ENCODE measurements at regions not wholly inside any gene's neighbourhood (a gene's known extent, or its start where the extent isn't known, plus 50 kb on each side); places are given as distances from the start of the nearest gene placed in this dataset.
A peak's percentile ranks its signal among the peaks of the same experiment; 100 is the strongest.

DNA sequence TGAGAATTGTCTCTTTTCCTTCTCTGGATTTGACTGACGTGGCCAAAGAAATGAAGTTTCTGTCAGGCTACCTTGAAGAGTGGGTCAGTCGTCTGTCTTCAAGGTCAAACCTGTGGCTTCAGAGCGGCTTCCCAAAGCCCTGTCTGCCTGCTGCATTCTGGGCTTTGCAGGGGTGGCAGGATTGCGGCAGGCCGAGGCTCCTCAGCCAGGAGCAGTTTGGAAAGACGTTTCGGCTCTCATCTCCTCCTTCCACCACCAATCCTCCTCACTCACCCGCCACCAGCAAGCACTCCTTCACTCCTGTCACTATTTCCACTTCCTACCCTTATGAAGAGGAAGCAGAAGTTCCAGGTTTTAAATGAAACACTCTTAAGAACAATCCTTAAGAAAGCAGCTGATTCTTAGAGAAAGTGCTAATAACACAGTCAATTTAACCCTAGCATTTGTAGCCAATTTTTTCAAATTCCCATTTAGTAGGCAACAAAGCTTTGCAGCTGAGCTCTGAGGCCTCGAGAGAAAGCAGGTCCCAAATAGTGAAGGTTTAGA lies 351.7 kb downstream of the ZNF608 start:
- DNase-seq (ENCODE audit: low read depth in 2 of 2) = no peak

DNA sequence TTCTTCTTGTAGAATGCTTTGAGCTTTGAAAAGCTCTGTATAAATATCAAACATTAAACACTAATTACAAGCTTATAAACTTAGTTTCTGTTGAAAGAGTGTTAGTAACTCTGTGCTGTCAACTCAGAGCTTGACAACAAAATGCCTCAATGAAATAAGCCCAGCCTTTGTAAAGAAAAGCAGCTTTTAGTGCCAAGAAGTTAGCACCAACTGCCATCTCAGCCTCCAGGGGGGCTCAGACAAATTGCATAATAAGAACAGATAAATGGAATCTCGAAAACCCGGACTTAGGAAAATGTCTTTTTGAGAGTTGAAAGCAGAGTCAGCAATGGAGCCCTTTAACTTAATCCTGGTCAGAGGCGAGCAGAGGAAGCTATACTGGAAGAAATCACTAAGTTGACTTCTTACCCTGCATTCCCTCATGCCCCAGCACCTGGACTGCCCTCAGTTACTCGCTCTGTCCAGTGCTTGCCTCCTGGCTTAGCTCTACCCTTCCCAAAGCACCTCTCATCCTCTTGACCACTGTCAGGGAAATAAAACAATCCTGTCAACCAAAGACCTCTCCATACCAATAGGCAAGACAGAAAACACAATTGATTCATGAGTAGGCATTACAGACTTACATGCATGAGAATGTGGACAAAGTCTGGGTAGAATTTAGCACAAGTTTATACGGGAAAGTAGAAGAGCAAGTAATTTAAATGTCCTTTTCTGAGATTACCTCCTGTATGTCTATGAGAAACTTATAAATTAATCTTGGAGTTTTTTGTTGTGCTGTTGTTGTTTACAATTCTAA lies 352.7 kb downstream of the ZNF608 start:
- DNase-seq (ENCODE audit: low read depth in 2 of 2) = no peak

DNA sequence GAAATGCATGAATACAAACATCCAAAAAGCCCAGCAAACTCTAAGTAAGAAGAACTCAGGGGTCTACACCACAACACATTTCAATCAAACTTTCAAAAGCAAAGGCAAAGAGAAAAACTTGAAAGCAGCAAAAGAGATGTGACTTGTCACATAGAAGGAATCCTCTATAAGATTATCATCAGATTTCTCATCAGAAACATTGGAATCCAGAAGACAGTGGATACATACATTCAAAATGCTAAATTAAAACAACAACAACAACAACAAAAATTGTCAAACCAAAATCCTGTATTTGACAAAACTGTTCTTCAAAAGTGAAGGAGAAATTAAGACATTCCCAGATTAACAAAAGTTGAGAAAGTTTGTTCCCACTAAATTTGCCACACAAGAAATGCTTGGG lies 362.7 kb downstream of the ZNF608 start:
- DNase-seq (ENCODE audit: low read depth in 2 of 2) = no peak

DNA sequence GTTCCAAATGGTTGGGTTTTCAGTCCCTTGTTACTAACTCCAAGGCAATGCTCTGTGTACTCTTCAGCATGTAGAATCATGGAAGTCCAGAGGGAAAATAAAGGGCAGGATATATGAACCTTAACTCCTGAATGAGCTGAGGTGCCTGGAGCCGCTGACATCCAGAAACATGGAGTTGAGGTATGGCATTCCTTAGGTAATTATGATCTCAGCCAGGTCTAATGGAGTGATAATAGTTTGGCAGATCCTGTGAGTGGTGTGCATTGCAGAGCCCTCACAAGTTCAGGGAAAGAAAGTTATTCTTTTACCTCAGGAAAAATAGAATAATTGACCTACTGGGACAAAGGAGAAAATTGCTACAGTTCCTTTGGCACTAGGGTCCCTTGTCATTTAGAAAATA lies 369.1 kb downstream of the ZNF608 start:
- no peak for DNase-seq (ENCODE audit: low read depth in 2 of 2)

DNA sequence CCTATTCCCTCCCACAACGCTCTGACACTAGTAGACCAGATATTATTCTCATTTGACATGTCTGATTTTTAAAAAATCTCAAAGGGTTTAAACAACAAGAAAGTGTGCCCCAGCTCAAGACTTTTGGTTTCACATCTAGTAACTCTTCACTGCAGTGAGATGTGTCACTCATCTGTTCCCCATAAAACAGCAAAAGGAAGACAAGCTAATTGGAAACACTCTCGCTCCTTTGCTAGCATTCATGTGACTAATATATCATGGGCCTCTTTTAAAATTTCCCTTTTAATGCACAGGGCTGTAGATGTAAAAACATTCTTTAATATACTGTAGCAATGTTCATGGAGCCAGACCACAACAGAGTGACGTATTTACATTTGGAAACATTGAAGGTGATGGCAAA lies 372.6 kb downstream of the ZNF608 start:
- DNase-seq (ENCODE audit: low read depth in 2 of 2) = no peak

DNA sequence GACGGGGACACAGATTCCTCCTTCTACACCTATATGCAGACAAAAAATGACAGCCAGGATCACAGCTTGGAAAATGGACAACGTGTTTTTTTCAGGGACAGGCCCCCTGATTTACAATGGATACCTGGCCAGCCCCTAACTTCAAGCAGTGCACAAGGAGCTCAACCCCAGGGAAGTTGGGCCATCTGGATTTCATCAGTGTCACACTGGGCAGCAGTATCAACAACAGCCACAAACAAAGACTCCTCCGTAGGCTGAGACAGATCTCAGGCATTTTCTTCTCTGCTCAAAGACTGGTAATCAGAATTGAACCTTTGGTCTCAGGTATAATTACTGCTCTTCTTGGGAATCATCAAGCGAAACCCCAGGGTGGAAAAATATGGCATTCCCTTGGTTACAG lies 374.0 kb downstream of the ZNF608 start:
- no peak for DNase-seq (ENCODE audit: low read depth in 2 of 2)

DNA sequence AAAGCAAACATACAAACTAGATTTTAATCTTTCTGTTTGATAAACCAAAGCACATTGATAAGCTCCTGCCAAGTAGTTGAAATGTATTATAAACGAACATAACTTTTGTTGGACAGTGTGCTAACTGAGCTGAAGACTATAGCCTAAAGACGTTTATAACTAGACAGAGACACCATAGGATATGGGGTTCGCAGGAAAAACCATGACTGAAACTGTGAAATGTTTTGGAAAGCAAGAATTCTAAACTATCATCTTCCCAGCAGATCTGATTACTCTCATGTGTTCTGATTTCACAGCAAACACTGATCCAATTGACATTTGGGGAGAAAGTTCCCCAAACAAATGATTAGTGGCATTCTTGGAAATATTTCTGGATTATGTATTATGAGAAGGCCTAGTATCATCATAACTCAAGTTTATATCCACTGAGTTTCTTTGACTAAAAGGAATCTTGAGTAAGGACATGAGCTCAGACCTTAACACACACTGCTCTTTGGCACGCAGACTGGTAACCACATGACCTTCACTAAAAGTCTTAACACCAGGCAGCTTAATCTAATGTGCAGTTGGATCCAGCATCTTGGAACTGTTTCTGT lies 375.2 kb downstream of the ZNF608 start:
- DNase-seq (ENCODE audit: low read depth in 2 of 2) = no peak

DNA sequence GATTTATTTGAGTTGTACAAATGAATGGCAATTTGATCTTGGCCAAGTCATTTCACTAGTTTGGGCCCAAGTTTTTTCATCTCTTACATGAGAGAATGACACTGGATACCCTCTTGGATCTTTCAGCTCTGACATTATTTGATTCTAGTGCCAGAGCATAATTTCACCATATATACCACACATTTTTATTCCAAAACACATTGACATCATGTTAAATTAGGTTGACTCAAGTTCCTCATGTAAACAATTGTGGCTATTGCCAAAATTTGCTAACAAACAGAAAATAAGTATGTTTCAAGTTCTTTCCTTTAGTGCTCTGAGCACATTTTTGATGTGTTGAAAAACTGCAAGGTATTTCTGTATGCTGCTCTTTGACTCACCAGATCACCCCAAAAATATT lies 375.8 kb downstream of the ZNF608 start:
- no peak for DNase-seq (ENCODE audit: low read depth in 2 of 2)

DNA sequence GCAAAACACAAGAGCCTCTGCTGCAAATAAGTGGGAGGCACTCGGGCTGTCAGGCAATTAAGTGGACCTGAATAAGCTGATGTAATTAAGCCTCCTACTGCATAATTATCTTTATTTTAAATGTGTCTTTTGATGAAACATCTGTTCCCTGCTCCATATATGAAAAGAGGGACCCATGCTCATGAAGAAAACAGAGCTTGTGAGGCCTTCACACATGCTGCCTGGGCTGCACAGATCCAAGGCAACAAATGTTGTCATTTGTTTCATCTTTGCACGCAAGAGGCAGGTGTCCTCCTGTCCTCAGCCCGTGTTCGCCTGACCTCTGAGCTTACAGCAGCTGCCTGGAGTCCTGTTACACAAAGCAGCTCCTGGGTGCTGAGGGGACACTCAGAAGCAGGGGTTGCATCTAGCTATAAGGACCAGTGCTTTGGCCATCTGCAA lies 381.1 kb downstream of the ZNF608 start:
- no peak for DNase-seq (ENCODE audit: low read depth in 2 of 2)

DNA sequence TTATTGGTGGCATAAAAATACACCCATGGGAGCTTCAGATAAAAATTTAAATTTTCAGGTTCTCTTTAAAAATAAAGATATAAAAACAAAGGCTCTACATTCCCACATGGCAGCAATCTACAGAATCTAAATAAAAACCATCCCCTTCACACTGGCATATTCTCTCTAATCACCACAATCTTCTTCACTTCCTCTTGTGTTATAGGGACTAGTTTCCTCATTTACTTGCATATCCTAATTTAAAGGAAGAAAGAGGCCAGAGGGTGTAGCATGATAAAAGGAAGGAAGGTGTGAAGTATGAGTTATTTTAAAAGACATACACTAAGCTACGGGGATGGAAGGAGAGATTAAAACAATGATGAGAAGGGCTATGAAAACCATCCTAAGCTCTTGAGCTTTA lies 390.5 kb downstream of the ZNF608 start:
- DNase-seq (ENCODE audit: low read depth in 2 of 2) = no peak

DNA sequence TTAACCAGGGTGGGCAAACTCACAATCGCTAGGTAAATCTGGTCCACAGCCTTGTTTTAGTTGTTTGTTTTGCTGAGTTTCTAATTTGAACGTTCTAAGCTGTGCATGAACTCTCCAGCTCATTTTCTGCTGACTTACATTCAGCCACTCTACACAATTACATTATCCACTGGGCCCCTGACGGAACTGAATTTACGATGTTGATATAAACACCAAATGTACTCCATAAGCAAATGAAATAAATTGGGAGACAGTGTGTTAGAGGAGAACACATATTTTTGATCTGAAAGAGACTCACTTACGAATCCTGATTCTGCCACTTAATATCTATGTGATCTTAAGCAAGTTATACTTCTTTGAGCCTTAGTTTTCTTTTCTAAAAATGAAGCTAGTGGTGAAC lies 393.4 kb downstream of the ZNF608 start:
- DNase-seq (ENCODE audit: low read depth in 2 of 2) = no peak

DNA sequence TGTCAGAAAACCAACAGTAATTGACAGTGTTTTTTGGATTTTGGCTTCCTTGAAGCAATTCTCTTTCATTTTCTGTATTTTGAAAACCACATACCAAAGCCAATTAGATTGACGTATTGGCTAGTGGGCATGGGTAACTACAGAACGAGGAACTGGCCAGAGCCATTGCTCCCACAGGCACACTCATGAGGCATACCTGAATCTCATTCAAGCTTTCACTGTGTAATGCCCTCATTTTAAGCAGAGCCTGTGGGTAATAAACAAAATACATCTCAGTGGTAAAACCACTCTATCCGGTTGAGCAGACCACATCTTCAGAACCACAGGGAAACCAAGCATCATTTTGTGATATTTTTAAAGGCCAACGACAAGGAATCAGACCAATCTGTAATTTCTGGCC lies 394.1 kb downstream of the ZNF608 start:
- DNase-seq (ENCODE audit: low read depth in 2 of 2) = no peak

DNA sequence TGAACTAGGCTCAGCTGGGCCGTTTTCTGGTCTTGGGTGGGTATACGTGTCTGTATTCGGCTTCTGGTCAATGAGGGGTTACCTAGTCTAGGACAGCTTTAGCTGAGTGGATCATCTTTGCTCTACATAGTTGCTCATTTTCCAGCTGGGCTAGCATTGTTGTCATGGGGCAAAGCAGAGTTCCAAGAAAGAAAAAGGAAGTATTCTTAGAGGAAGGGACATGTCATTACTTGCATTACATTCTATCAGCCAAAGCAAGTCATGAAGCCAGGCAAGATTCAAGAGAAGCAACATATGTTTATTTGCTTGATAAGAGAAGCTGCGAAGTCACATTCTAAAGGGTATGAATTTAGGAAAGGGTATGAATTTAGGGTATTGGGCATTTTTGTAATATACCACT lies 396.5 kb downstream of the ZNF608 start:
- no peak for DNase-seq (ENCODE audit: low read depth in 2 of 2)

DNA sequence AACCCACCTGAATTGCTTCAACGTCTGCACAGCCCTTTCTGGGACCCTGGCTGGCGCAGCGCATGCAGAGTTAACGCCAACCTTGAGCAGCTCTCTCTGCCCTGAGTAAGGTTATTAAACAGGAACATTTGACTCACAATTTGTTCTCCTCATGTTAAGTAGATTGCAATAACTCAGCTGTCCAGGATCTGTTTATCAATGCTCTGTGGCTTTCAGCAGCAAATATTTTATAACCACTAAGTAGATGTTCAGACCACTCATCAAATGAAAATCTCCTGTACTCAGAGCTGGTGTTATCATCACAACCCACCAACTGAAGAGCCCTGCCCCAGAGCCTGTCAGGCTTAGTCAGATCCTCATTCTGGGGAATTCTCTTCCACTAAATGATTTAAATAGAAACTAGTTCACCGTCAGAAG lies 403.0 kb downstream of the ZNF608 start:
- DNase-seq (ENCODE audit: low read depth in 2 of 2) = no peak

DNA sequence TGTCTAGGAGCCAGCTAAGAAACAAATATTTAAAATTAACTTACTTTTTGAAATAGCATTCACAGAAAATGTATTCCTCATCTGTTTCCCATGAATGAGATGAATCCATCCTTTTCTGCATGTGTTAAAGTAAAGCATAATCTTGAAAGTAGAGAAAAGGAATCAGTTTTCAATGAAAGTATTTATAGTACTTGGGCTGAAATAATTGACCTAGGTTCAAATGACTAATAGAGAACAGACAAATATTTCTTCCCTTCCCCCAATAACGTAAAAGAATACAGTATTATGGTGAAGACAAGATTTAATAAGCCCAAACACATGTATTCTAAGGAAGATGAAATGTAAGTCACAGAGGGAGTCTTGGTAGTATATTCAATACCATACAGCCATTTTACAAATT lies 403.5 kb downstream of the ZNF608 start:
- DNase-seq (ENCODE audit: low read depth in 2 of 2) = no peak

DNA sequence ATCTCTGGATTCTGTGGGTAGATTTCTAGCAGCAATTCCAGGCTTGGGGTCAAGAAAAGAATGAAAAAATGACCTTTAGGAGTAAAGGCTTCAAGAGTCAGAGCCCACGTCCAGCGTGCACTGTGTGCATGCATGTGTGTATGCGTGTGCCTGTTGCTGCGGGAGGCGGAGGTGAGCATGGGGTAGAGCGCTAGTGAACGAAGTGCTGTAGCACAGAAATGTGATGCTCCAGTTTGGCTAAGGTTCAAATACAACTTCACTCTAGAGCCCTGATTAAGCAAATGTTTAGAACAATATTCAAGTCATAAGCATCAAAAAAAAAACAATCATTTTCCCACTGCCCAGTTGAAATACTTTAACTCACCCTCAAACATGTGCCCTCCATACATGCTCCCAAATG lies 403.9 kb downstream of the ZNF608 start:
- DNase-seq (ENCODE audit: low read depth in 2 of 2) = peak in 1 of 2 donors; percentile 2

DNA sequence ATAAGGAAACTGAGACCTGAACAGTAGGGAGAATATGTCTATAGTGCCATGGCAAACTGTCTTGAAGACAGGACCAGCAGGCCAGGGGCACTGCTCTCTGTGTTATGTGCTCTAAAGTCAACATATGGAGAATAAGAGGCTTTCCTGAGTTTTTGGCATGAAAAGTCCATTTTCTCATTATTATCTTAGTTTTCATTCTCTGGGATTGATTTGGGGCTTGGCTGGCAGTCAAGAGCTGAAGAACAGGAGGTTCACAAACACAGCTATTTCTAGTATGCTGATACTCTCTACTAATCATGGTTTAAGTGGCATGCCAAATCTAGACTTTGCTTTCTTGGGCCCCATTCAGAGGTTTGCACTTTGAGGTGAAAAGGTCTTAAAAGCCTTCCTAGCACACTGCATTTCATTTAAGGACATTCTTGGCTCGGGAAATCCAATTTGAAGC lies 404.4 kb downstream of the ZNF608 start:
- peak in 1 of 2 donors; percentile 9 for DNase-seq (ENCODE audit: low read depth in 2 of 2)

DNA sequence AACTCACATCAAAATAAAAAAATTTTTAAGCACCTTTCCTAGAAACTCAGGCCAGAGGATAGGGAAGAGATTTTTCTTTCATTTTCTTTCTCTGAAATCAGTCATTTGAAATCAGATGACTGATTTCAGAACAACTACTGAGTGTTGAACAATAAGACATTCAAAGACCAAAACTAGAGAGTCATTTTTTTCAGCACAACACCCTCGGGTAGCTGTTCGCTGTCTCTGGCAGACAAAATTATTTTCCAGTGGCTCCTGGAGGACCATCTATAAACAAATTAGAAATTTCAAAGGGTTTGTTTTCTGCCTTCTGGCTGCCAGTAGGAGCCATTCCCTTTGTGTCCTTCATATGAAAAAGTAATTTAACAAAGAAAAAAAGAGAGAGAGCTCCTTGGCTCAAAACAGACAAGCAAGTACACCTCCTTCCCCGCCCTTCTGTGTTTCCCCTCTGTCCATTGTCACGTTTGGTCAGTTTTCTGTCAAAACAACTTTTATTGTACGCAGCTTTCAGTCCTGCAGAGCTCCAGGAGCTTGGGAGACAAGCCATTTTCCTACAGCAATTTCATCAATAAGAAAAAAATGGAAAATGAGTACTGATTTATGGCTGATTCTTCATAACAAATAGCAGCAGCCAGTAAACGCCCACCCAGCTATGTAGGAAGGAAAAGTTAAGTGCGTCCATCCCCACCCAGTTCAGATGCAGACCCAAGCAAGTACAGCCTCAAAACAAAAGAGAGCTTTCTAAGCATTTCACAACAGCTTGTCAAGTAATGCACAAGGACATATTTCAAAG lies 405.2 kb downstream of the ZNF608 start:
- no peak for DNase-seq (ENCODE audit: low read depth in 2 of 2)

DNA sequence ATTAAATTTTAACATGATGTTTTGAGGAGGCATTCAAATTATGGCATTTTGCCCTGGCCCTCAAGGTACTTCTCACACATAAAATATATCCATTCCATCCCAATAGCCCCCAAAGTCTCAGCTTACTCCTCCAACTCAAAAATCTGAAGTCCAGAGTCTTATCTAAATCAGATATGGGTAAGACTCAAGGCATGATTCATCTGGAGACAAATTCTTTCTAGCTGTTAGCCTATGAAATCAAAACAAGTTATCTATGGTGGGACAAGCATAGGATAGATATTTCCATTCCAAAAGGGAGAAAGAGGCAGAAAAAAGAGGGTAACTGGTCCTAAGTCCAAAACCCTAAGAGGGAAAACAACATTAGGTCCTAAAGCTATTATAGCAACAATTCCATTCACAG lies 408.4 kb downstream of the ZNF608 start:
- DNase-seq (ENCODE audit: low read depth in 2 of 2) = no peak

DNA sequence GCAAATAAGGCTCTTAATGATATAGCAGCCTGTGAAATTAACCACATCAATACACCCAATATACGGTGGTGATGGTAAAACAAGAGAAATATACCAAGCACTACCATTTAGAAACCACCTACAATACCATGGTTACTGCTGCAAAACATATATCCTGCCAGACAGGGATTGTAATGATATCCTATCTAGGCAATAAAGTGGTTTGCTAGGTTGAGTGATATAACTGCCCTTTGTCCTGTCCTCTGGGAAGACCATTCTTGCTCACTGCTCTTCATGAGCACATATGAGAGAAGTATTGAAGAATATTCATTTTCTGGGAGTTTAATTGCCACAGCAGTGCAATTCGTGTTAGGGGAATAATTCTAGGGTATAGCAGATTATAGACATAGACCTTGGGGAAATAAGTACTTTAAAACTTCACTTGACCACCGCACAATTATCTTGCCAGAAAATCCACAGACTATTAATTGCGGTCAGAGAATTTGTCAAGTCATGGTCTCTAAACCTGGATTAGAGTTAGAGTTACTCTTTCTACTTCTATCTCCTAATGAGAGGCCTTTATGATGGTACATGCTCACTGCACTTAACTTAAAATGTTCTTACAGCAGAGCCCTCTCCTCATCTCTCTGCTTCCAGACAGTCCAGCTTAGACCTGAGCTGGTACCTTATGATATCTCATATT lies 413.0 kb downstream of the ZNF608 start:
- no peak for DNase-seq (ENCODE audit: low read depth in 2 of 2)

DNA sequence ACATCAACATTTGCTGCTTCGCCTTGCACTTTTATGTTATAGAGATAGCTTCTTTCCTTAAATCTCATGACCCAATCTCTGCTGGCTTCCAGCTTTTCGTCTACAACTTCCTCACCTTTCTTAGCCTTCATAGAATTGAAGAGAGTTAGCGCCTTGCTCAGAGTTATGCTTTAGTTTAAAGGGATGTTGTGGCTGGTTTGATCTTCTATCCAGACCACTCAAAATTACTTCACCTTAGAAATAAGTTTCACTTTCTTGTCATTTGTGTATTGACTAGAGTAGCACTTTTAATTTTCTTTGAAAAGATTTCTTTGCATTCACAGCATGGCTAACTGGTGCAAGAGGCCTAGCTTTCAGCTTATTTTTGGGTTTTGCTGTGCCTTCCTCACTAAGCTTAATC lies 414.2 kb downstream of the ZNF608 start:
- no peak for DNase-seq (ENCODE audit: low read depth in 2 of 2)

Data from lung microvascular endothelial cell (primary cell).